ENCODE measurements at regions not wholly inside any gene's neighbourhood (a gene's known extent, or its start where the extent isn't known, plus 50 kb on each side); places are given as distances from the start of the nearest gene placed in this dataset.

- 37 to 41% methylated on average over 2 of the region's 2 CpGs for WGBS, 2 donors
- Histone ChIP-seq H3K27me3 (no peaks in the 10 kb centered on the region), H3K4me3 (no peak overlapping the region), H3K4me1 (peaks cover 3% of the 10 kb centered on the region), H3K9me3 (no peaks in the 10 kb centered on the region), H3K36me3 (ENCODE audit: low read depth, missing control alignments) (no peaks in the 10 kb centered on the region), H3K27ac (no peak overlapping the region)
- TF ChIP-seq CTCF (IDR thresholded peaks at IDR 0.05), result no peak
- no peak for TF ChIP-seq POLR2A (IDR thresholded peaks at IDR 0.05)
- DNase-seq, result no peak
- intact Hi-C loops (cut with DNase I; ENCODE audit: low total_unique reads), result no loop called here
These were observed 125.0 kb upstream of the ARHGAP42 start for GRCh38 chr11:100562128-100562527.

GRCh38 chr11:100563541-100564280 is 123.4 kb upstream of the ARHGAP42 start:
- H3K27ac ChIP-seq, result no peak overlapping the region
- no peak overlapping the region for H3K4me3 ChIP-seq
- H3K9me3 ChIP-seq, result no peaks in the 10 kb centered on the region
- no peak for TF ChIP-seq POLR2A (IDR thresholded peaks at IDR 0.05)
- no peak for TF ChIP-seq CTCF (IDR thresholded peaks at IDR 0.05)
- intact Hi-C loops (cut with DNase I; ENCODE audit: low total_unique reads), result no loop called here
- H3K4me1 ChIP-seq, result peaks cover 3% of the 10 kb centered on the region
- 82 to 84% methylated on average over 8 of the region's 8 CpGs for WGBS, 2 donors
- no peaks in the 10 kb centered on the region for H3K36me3 ChIP-seq (ENCODE audit: low read depth, missing control alignments)
- no peak for DNase-seq
- no peaks in the 10 kb centered on the region for H3K27me3 ChIP-seq

- WGBS, 2 donors, result 73 to 76% methylated on average over 4 of the region's 4 CpGs
- no peaks in the 10 kb centered on the region for H3K9me3 ChIP-seq
- no peak overlapping the region for H3K4me3 ChIP-seq
- no peaks in the 10 kb centered on the region for H3K4me1 ChIP-seq
- TF ChIP-seq POLR2A (IDR thresholded peaks at IDR 0.05) (no peak), CTCF (IDR thresholded peaks at IDR 0.05) (no peak)
- DNase-seq, result no peak
- no peak overlapping the region for H3K27ac ChIP-seq
- no peaks in the 10 kb centered on the region for H3K36me3 ChIP-seq (ENCODE audit: low read depth, missing control alignments)
- intact Hi-C loops (cut with DNase I; ENCODE audit: low total_unique reads), result no loop called here
- no peaks in the 10 kb centered on the region for H3K27me3 ChIP-seq
These were observed 113.1 kb upstream of the ARHGAP42 start for GRCh38 chr11:100573911-100574513.

- TF ChIP-seq CTCF (IDR thresholded peaks at IDR 0.05) (no peak), POLR2A (IDR thresholded peaks at IDR 0.05) (no peak)
- no peaks in the 10 kb centered on the region for H3K9me3 ChIP-seq
- H3K4me3 ChIP-seq, result no peak overlapping the region
- H3K27me3 ChIP-seq, result no peaks in the 10 kb centered on the region
- intact Hi-C loops (cut with DNase I; ENCODE audit: low total_unique reads), result no loop called here
- WGBS, 2 donors, result 80 to 86% methylated on average over 1 of the region's 1 CpG
- no peak for DNase-seq
- no peak overlapping the region for H3K27ac ChIP-seq
- no peaks in the 10 kb centered on the region for H3K36me3 ChIP-seq (ENCODE audit: low read depth, missing control alignments)
- no peaks in the 10 kb centered on the region for H3K4me1 ChIP-seq
These were observed 112.0 kb upstream of the ARHGAP42 start for GRCh38 chr11:100574894-100575769.
